Stomach smooth muscle (tissue), 2 donors: ENCODE measurements at regions not wholly inside any gene's neighbourhood (a gene's known extent, or its start where the extent isn't known, plus 50 kb on each side); places are given as distances from the start of the nearest gene placed in this dataset.

Experiments used
- H3K27ac ChIP-seq: one replicate; pipeline ENCODE4 v1.7.0; 2013; ENCODE audit warnings: mild to moderate bottlenecking, low read length, inconsistent platforms
- H3K27me3 ChIP-seq, 2 donors: one replicate each; pipeline ENCODE4 v1.7.0; 2013; ENCODE audit warnings: low read length in 2 of 2; ENCODE audit not compliant: insufficient read depth in 2 of 2, control insufficient read depth in 1 of 2
- H3K36me3 ChIP-seq, 2 donors: one replicate each; pipeline ENCODE4 v1.7.0; 2013; ENCODE audit warnings: low read length in 2 of 2; ENCODE audit not compliant: control insufficient read depth in 2 of 2, insufficient read depth in 2 of 2
- H3K4me1 ChIP-seq: one replicate; pipeline ENCODE4 v1.7.0; 2013; ENCODE audit warnings: low read length; ENCODE audit not compliant: control insufficient read depth, insufficient read depth
- H3K4me3 ChIP-seq, 2 donors: one replicate each; pipeline ENCODE4 v1.7.0; 2013; ENCODE audit warnings: low read length in 2 of 2
- H3K9ac ChIP-seq, 2 donors: one replicate each; pipeline ENCODE4 v1.7.0; 2013; ENCODE audit warnings: low read length in 2 of 2, mild to moderate bottlenecking in 1 of 2
- H3K9me3 ChIP-seq, 2 donors: one replicate each; pipeline ENCODE4 v1.7.0; 2013; ENCODE audit warnings: low read length in 2 of 2; ENCODE audit not compliant: control insufficient read depth in 2 of 2
- donor health status: healthy.
- donor health status: Pancreatic carcinoma.

GRCh38 chr6:126632271-126632670 lies 292.4 kb downstream of the CENPW start:
- Histone ChIP-seq H3K4me3 (no peak overlapping the region), H3K27me3 (no peaks in the 10 kb centered on the region), H3K36me3 (no peaks in the 10 kb centered on the region), H3K9ac (no peak overlapping the region), H3K27ac (no peak overlapping the region), H3K4me1 (peaks cover 6% of the 10 kb centered on the region), H3K9me3 (peaks cover 0 to 3% of the 10 kb centered on the region in 2 donors)

GRCh38 chr6:126633373-126633772 lies 293.5 kb downstream of the CENPW start:
- no peaks in the 10 kb centered on the region for H3K36me3 ChIP-seq
- peaks cover 6% of the 10 kb centered on the region for H3K4me1 ChIP-seq
- H3K9ac ChIP-seq = no peak overlapping the region
- H3K9me3 ChIP-seq = peaks cover 0 to 3% of the 10 kb centered on the region in 2 donors
- H3K27me3 ChIP-seq = no peaks in the 10 kb centered on the region
- H3K27ac ChIP-seq = no peak overlapping the region
- no peak overlapping the region for H3K4me3 ChIP-seq

- H3K36me3 ChIP-seq = no peaks in the 10 kb centered on the region
- H3K4me3 ChIP-seq = no peak overlapping the region
- no peak overlapping the region for H3K27ac ChIP-seq
- no peaks in the 10 kb centered on the region for H3K4me1 ChIP-seq
- H3K27me3 ChIP-seq = no peaks in the 10 kb centered on the region
- H3K9me3 ChIP-seq = no peaks in the 10 kb centered on the region
- H3K9ac ChIP-seq = no peak overlapping the region
Measured at GRCh38 chr6:126640356-126640755, 300.4 kb downstream of the CENPW start.

- H3K27ac ChIP-seq = no peak overlapping the region
- no peak overlapping the region for H3K9ac ChIP-seq
- no peaks in the 10 kb centered on the region for H3K9me3 ChIP-seq
- H3K36me3 ChIP-seq = no peaks in the 10 kb centered on the region
- no peaks in the 10 kb centered on the region for H3K4me1 ChIP-seq
- no peak overlapping the region for H3K4me3 ChIP-seq
- no peaks in the 10 kb centered on the region for H3K27me3 ChIP-seq
Measured at GRCh38 chr6:126640921-126641320, 301.0 kb downstream of the CENPW start.

GRCh38 chr6:126641641-126642040 lies 301.7 kb downstream of the CENPW start:
- no peaks in the 10 kb centered on the region for H3K27me3 ChIP-seq
- no peaks in the 10 kb centered on the region for H3K36me3 ChIP-seq
- no peak overlapping the region for H3K27ac ChIP-seq
- H3K9ac ChIP-seq = no peak overlapping the region
- H3K4me1 ChIP-seq = no peaks in the 10 kb centered on the region
- no peak overlapping the region for H3K4me3 ChIP-seq
- H3K9me3 ChIP-seq = no peaks in the 10 kb centered on the region

GRCh38 chr6:126643352-126643751 lies 303.4 kb downstream of the CENPW start:
- H3K9ac ChIP-seq = no peak overlapping the region
- no peaks in the 10 kb centered on the region for H3K27me3 ChIP-seq
- H3K9me3 ChIP-seq = no peaks in the 10 kb centered on the region
- no peak overlapping the region for H3K4me3 ChIP-seq
- no peaks in the 10 kb centered on the region for H3K36me3 ChIP-seq
- H3K27ac ChIP-seq = no peak overlapping the region
- H3K4me1 ChIP-seq = no peaks in the 10 kb centered on the region

- Histone ChIP-seq H3K4me3 (no peak overlapping the region), H3K4me1 (no peaks in the 10 kb centered on the region), H3K27me3 (no peaks in the 10 kb centered on the region), H3K9me3 (no peaks in the 10 kb centered on the region), H3K27ac (no peak overlapping the region), H3K36me3 (no peaks in the 10 kb centered on the region), H3K9ac (no peak overlapping the region)
Measured at GRCh38 chr6:126650931-126651330, 311.0 kb downstream of the CENPW start.

GRCh38 chr6:126657561-126658175 lies 317.8 kb downstream of the CENPW start:
- no peaks in the 10 kb centered on the region for H3K27me3 ChIP-seq
- H3K4me1 ChIP-seq = no peaks in the 10 kb centered on the region
- no peak overlapping the region for H3K27ac ChIP-seq
- H3K9me3 ChIP-seq = no peaks in the 10 kb centered on the region
- H3K9ac ChIP-seq = no peak overlapping the region
- no peak overlapping the region for H3K4me3 ChIP-seq
- no peaks in the 10 kb centered on the region for H3K36me3 ChIP-seq

- H3K4me3 ChIP-seq = no peak overlapping the region
- H3K36me3 ChIP-seq = no peaks in the 10 kb centered on the region
- H3K9me3 ChIP-seq = no peaks in the 10 kb centered on the region
- peaks cover 2% of the 10 kb centered on the region for H3K4me1 ChIP-seq
- H3K27ac ChIP-seq = no peak overlapping the region
- no peaks in the 10 kb centered on the region for H3K27me3 ChIP-seq
- H3K9ac ChIP-seq = no peak overlapping the region
Measured at GRCh38 chr6:126660376-126660775, 320.5 kb downstream of the CENPW start.

GRCh38 chr6:126661646-126662045 lies 321.7 kb downstream of the CENPW start:
- H3K36me3 ChIP-seq = no peaks in the 10 kb centered on the region

GRCh38 chr6:126662966-126663365 lies 323.1 kb downstream of the CENPW start:
- H3K36me3 ChIP-seq = no peaks in the 10 kb centered on the region
- H3K4me1 ChIP-seq = peaks cover 2% of the 10 kb centered on the region
- H3K4me3 ChIP-seq = no peak overlapping the region
- H3K27me3 ChIP-seq = no peaks in the 10 kb centered on the region
- H3K9ac ChIP-seq = no peak overlapping the region
- no peak overlapping the region for H3K27ac ChIP-seq
- no peaks in the 10 kb centered on the region for H3K9me3 ChIP-seq

More at GRCh38 chr6:126661646-126662045, 321.7 kb downstream of the CENPW start:
- no peak overlapping the region for H3K4me3 ChIP-seq
- no peaks in the 10 kb centered on the region for H3K9me3 ChIP-seq
- H3K4me1 ChIP-seq = peaks cover 2% of the 10 kb centered on the region
- H3K27ac ChIP-seq = no peak overlapping the region
- H3K9ac ChIP-seq = no peak overlapping the region
- H3K27me3 ChIP-seq = no peaks in the 10 kb centered on the region
